K562 (cell line): ENCODE measurements at regions not wholly inside any gene's neighbourhood (a gene's known extent, or its start where the extent isn't known, plus 50 kb on each side); places are given as distances from the start of the nearest gene placed in this dataset.

ENCODE experiments used
- ATAC-seq: fragments of 200-7000 bp; cut with Tn5 transposase; 3 replicates; pipeline ENCODE4 v1.9.1; 2020; ENCODE audit warnings: moderate library complexity
- BruUV-seq: library from RNA; stranded (reverse); fragments of 400-500 nt; replicated peaks from 2 replicates; lab custom pipeline; 2021; lab: Mats Ljungman, UMichigan
- CTCF ChIA-PET: fragments of 300-600 bp; formaldehyde crosslinking; extraction: SDS; loops from one replicate; lab custom pipeline; 2021; ENCODE audit warnings: low intra/inter-chr PET ratio; lab: Yijun Ruan, JAX
- POLR2A ChIA-PET: fragments of 300-600, 350-650 bp; sonication (Branson Sonifier 250); formaldehyde crosslinking; extraction: SDS; loops from one replicate; lab custom pipeline; 2021; ENCODE audit warnings: antibody characterized with exemption, inconsistent platforms; lab: Yijun Ruan, JAX
- DNase-seq, 4 experiments: peaks; one replicate each; pipeline versions ENCODE4 v3.0.0 to v3.0.0-alpha.2; 2011 to 2018; ENCODE audit warnings: low spot score in 3 of 4, mixed read lengths in 3 of 4; ENCODE audit errors: extremely low read depth in 1 of 4
- FAIRE-seq: peaks from 2 replicates; lab custom pipeline; 2011; peaks lifted over from hg19 to GRCh38; lab: Jason Lieb, UNC
- H2AFZ ChIP-seq: 2 replicates; pipeline ENCODE4 v1.6.0; 2011; ENCODE audit warnings: low read depth, low read length, control low read depth, inconsistent platforms
- H3K27ac ChIP-seq: fragments of 200-600 bp; 3 replicates; pipeline ENCODE4 v1.8.0; 2011; ENCODE audit warnings: low read depth, mild to moderate bottlenecking, control low read depth, inconsistent platforms, low read length, moderate library complexity, mixed read lengths; ENCODE audit errors: extremely low read depth
- H3K27me3 ChIP-seq, 2 experiments: fragments of 300-600 bp in 1 of 2; 2 replicates in 1 of 2; 3 replicates in 1 of 2; pipeline versions ENCODE4 v1.6.0 to v1.8.0; 2011; ENCODE audit warnings: inconsistent platforms in 2 of 2, low read length in 2 of 2, mild to moderate bottlenecking in 1 of 2, mixed read lengths in 1 of 2, moderate library complexity in 1 of 2; ENCODE audit not compliant: control insufficient read depth in 2 of 2, insufficient read depth in 2 of 2
- H3K36me3 ChIP-seq: fragments of 300-600 bp; 3 replicates; pipeline ENCODE4 v1.8.0; 2011; ENCODE audit warnings: mild to moderate bottlenecking, low read length, inconsistent platforms; ENCODE audit not compliant: control insufficient read depth, insufficient read depth
- H3K4me1 ChIP-seq, 2 experiments: fragments of 200-600 bp in 1 of 2; replicated peaks in 1 of 2; 2 replicates in 1 of 2; 3 replicates in 1 of 2; pipeline versions ENCODE4 v1.5.1 to v1.8.0; 2011; ENCODE audit warnings: inconsistent platforms in 2 of 2, low read length in 2 of 2, mild to moderate bottlenecking in 1 of 2, mixed read lengths in 1 of 2, moderate library complexity in 1 of 2; ENCODE audit not compliant: control insufficient read depth in 2 of 2, insufficient read depth in 2 of 2
- H3K4me2 ChIP-seq: 2 replicates; pipeline ENCODE4 v1.6.1; 2011; ENCODE audit warnings: low read length, control low read depth, inconsistent platforms, mixed read lengths; ENCODE audit not compliant: insufficient read depth
- H3K4me3 ChIP-seq: fragments of 200-600 bp; sonication (generic), shearing (Covaris generic); 2 replicates; pipeline ENCODE4 v1.5.1; 2016; ENCODE audit warnings: control low read depth, inconsistent platforms
- H3K79me2 ChIP-seq: fragments of 200-600 bp; 3 replicates; pipeline ENCODE4 v1.8.0; 2011; ENCODE audit warnings: low read length, inconsistent platforms; ENCODE audit not compliant: control insufficient read depth, insufficient read depth
- H3K9ac ChIP-seq, 2 experiments: 2 replicates each; pipeline versions ENCODE4 v1.6.0 to v1.6.1; 2011; ENCODE audit warnings: low read depth in 2 of 2, low read length in 2 of 2, control low read depth in 1 of 2, inconsistent platforms in 1 of 2, mild to moderate bottlenecking in 1 of 2, mixed read lengths in 1 of 2; ENCODE audit not compliant: insufficient read depth in 1 of 2
- H3K9me1 ChIP-seq: one replicate; pipeline ENCODE4 v1.6.0; 2011; ENCODE audit warnings: inconsistent platforms, mild to moderate bottlenecking, low read length, moderate library complexity; ENCODE audit not compliant: control insufficient read depth, insufficient read depth
- H3K9me3 ChIP-seq: replicated peaks from 2 replicates; pipeline ENCODE4 v1.5.1; 2011; ENCODE audit warnings: low read depth, low read length, inconsistent platforms; ENCODE audit not compliant: control insufficient read depth, insufficient read depth
- H4K20me1 ChIP-seq: replicated peaks from 2 replicates; pipeline ENCODE4 v1.6.1; 2011; ENCODE audit warnings: low read length, inconsistent platforms, mixed read lengths; ENCODE audit not compliant: control insufficient read depth, insufficient read depth
- CBFB ChIP-seq: sonication (generic); formaldehyde crosslinking; IDR thresholded peaks from 2 replicates; pipeline ENCODE4 v1.4.0; 2020; ENCODE audit warnings: mild to moderate bottlenecking, missing genetic modification reagents
- GABPB2 ChIP-seq: fragments of 250-450 bp; sonication (Bioruptor Pico); conservative IDR thresholded peaks from 2 replicates; pipeline ENCODE4 v1.5.1; 2021; ENCODE audit warnings: mild to moderate bottlenecking
- GTF2F1 ChIP-seq: IDR thresholded peaks from 2 replicates; pipeline ENCODE4 v1.6.1; 2011; ENCODE audit warnings: low read depth, low read length, improper control_type of control experiment
- HMGN3 ChIP-seq: IDR thresholded peaks from 2 replicates; pipeline ENCODE4 v1.6.1; 2011; ENCODE audit warnings: borderline replicate concordance, low read depth, mild to moderate bottlenecking, mixed read lengths, low read length; ENCODE audit not compliant: insufficient read length; ENCODE audit errors: extremely low read depth
- JUN ChIP-seq, 2 experiments: sonication (generic) in 1 of 2; formaldehyde crosslinking in 1 of 2; IDR thresholded peaks; 2 replicates each; pipeline versions ENCODE4 v1.6.1 to v1.8.0; 2012 to 2022; ENCODE audit warnings: borderline replicate concordance in 2 of 2, mild to moderate bottlenecking in 2 of 2, improper control_type of control experiment in 1 of 2, low read depth in 1 of 2, low read length in 1 of 2, missing genetic modification reagents in 1 of 2
- MYC ChIP-seq, 2 experiments: fragments of 250-450 bp in 1 of 2; sonication (Bioruptor Pico) in 1 of 2; IDR thresholded peaks; 2 replicates each; pipeline versions ENCODE4 v1.5.1 to v1.6.1; 2012 to 2021; ENCODE audit warnings: low read depth in 2 of 2, borderline replicate concordance in 1 of 2, improper control_type of control experiment in 1 of 2, low read length in 1 of 2, mild to moderate bottlenecking in 1 of 2, moderate library complexity in 1 of 2
- RCOR1 ChIP-seq, 2 experiments: IDR thresholded peaks; 2 replicates each; pipeline ENCODE4 v1.6.1; 2012; ENCODE audit warnings: low read depth in 2 of 2, low read length in 2 of 2, borderline replicate concordance in 1 of 2, improper control_type of control experiment in 1 of 2
- SMAD1 ChIP-seq: fragments of 150-350 bp; IDR thresholded peaks from 2 replicates; pipeline ENCODE4 v1.6.1; 2014; ENCODE audit warnings: low read length, low read depth; ENCODE audit not compliant: partially characterized antibody
- SPI1 ChIP-seq: IDR thresholded peaks from 2 replicates; pipeline ENCODE4 v1.6.1; 2011; ENCODE audit warnings: low read depth, low read length, control low read depth, borderline replicate concordance
- TAF9B ChIP-seq: fragments of 450-650 bp; IDR thresholded peaks from 2 replicates; pipeline ENCODE4 v1.6.1; 2018; ENCODE audit warnings: mild to moderate bottlenecking; ENCODE audit not compliant: partially characterized antibody
- TCFL5 ChIP-seq: fragments of 250-450 bp; sonication (Bioruptor Pico); conservative IDR thresholded peaks from 2 replicates; pipeline ENCODE4 v1.6.1; 2021; ENCODE audit warnings: mild to moderate bottlenecking, moderate library complexity, matching md5 sums
- ZC3H11A ChIP-seq: IDR thresholded peaks from 2 replicates; pipeline ENCODE4 v1.6.1; 2012; ENCODE audit warnings: low read depth, low read length, improper control_type of control experiment
- ZNF253 ChIP-seq: fragments of 250-450 bp; sonication (Bioruptor Pico); conservative IDR thresholded peaks from 2 replicates; pipeline ENCODE4 v1.6.1; 2021; ENCODE audit warnings: mild to moderate bottlenecking
- ZNF41 ChIP-seq: fragments of 250-450 bp; sonication (Bioruptor Pico); conservative IDR thresholded peaks from 2 replicates; pipeline ENCODE4 v1.4.0; 2020; ENCODE audit warnings: mild to moderate bottlenecking
- ZNF436 ChIP-seq: fragments of 250-450, 450-650 bp; sonication (Bioruptor Pico); formaldehyde crosslinking; IDR thresholded peaks from 2 replicates; pipeline ENCODE4 v1.7.0; 2020; ENCODE audit warnings: mild to moderate bottlenecking
- ZNF511 ChIP-seq: sonication (generic); formaldehyde crosslinking; IDR thresholded peaks from 2 replicates; pipeline ENCODE4 v1.8.0; 2022; ENCODE audit warnings: mild to moderate bottlenecking, missing genetic modification reagents
- WGBS: fragments of 100-300 bp; shearing (Covaris generic); methylation state at CpG from one replicate; pipeline ENCODE4 v1.1.6; 2016; ENCODE audit warnings: low coverage, mixed read lengths; ENCODE audit not compliant: insufficient coverage; ENCODE audit errors: missing lambda C conversion rate; 5-methylcytosine and 5-hydroxymethylcytosine counted together
- in situ Hi-C: fragments of 300-500 bp; cut with MboI; formaldehyde crosslinking; loops from 4 replicates; pipeline ENCODE4 v1.15.0; 2018; ENCODE audit warnings: inconsistent platforms, mixed read lengths
- intact Hi-C: fragments of 100-400 bp; cut with micrococcal nuclease; formaldehyde crosslinking; loops from 2 replicates; pipeline ENCODE4 v1.14.2; 2022
- TF ChIP-seq, protein P1 (sequence below): IDR thresholded peaks from 2 replicates; pipeline ENCODE4 v1.6.1; 2011; ENCODE audit warnings: borderline replicate concordance, low read depth, mild to moderate bottlenecking, moderate library complexity, low read length; ENCODE audit not compliant: insufficient read depth, poor library complexity, severe bottlenecking

DNA sequence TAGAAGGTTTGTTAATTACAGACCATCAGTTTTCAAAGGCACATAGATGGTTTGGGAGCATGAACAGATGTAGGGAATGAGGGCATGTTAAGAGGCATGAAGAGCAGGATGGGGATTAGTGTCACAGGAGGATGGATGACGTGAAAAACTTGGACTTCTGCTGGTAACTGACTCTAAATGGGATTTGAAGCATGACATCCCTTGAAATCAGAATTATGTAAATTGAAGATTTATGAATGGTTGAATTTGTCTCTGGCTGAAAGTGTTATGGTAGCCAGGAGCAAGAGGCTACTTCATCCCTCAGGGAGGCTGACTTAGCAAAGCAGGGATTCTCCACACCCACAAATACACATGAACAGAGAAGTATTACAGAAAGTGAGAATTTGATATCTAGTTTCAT is 454.6 kb downstream of the MAGEB5 start:
- 0% methylated on average over 1 of the region's 1 CpG for WGBS
- H3K9me3 ChIP-seq, result no peaks in the 10 kb centered on the region
- ATAC-seq, result no peak
- no TSS peak for BruUV-seq
- H2AFZ ChIP-seq, result no peak overlapping the region
- in situ Hi-C loops, result loop anchor here (25.0 kb wide), 1 partner anchor 517 kb away; no protein-coding TSS in a partner anchor
- no peaks in the 10 kb centered on the region for H3K4me1 ChIP-seq
- H3K79me2 ChIP-seq, result no peaks in the 10 kb centered on the region
- no peak overlapping the region for H3K4me2 ChIP-seq
- no peak overlapping the region for H3K4me3 ChIP-seq
- POLR2A ChIA-PET, result no interaction called here
- no peak for FAIRE-seq
- no peaks in the 10 kb centered on the region for H4K20me1 ChIP-seq
- H3K27me3 ChIP-seq, result no peaks in the 10 kb centered on the region
- H3K9ac ChIP-seq, result no peak overlapping the region
- DNase-seq, result no peak
- H3K36me3 ChIP-seq, result no peaks in the 10 kb centered on the region
- TF ChIP-seq JUN (IDR thresholded peaks at IDR 0.05; ENCODE audit: borderline replicate concordance, low read depth, low read length), result no peak
- no peak for TF ChIP-seq JUN (CRISPR knock-in tag; IDR thresholded peaks at IDR 0.05; ENCODE audit: borderline replicate concordance)
- TF ChIP-seq SPI1, result no peak
- no peak for TF ChIP-seq HMGN3
- no peak for TF ChIP-seq GTF2F1
- TF ChIP-seq, protein P1, sequence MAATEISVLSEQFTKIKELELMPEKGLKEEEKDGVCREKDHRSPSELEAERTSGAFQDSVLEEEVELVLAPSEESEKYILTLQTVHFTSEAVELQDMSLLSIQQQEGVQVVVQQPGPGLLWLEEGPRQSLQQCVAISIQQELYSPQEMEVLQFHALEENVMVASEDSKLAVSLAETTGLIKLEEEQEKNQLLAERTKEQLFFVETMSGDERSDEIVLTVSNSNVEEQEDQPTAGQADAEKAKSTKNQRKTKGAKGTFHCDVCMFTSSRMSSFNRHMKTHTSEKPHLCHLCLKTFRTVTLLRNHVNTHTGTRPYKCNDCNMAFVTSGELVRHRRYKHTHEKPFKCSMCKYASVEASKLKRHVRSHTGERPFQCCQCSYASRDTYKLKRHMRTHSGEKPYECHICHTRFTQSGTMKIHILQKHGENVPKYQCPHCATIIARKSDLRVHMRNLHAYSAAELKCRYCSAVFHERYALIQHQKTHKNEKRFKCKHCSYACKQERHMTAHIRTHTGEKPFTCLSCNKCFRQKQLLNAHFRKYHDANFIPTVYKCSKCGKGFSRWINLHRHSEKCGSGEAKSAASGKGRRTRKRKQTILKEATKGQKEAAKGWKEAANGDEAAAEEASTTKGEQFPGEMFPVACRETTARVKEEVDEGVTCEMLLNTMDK, result no peak
- TF ChIP-seq ZNF511 (CRISPR knock-in tag), result no peak
- no peak for TF ChIP-seq ZNF253 (CRISPR knock-in tag)
- no peak for TF ChIP-seq ZC3H11A
- TF ChIP-seq RCOR1 (IDR thresholded peaks at IDR 0.05; ENCODE audit: borderline replicate concordance in 1 of 2, low read depth in 2 of 2, low read length in 2 of 2), result no peak
- TF ChIP-seq TCFL5, result no peak
- TF ChIP-seq GABPB2, result no peak
- TF ChIP-seq TAF9B, result no peak
- TF ChIP-seq MYC (IDR thresholded peaks at IDR 0.05; ENCODE audit: low read depth, low read length), result no peak
- TF ChIP-seq MYC (CRISPR knock-in tag; IDR thresholded peaks at IDR 0.05; ENCODE audit: borderline replicate concordance, low read depth), result no peak
- TF ChIP-seq SMAD1, result no peak
- no peak for TF ChIP-seq CBFB
- TF ChIP-seq ZNF41, result no peak
- no peak for TF ChIP-seq ZNF436 (CRISPR knock-in tag)
- CTCF ChIA-PET, result no interaction called here
- intact Hi-C loops, result no loop called here
- no peak overlapping the region for H3K27ac ChIP-seq
- H3K9me1 ChIP-seq, result no peaks in the 10 kb centered on the region
